ENCODE measurements at regions not wholly inside any gene's neighbourhood (a gene's known extent, or its start where the extent isn't known, plus 50 kb on each side); places are given as distances from the start of the nearest gene placed in this dataset.

GRCh38 chr2:159849160-159849813 lies 51.3 kb upstream of the CD302 start:
- intact Hi-C loops (cut with DNase I, micrococcal nuclease), result no loop called here
- H3K4me1 ChIP-seq (ENCODE audit: insufficient read depth, low read length), result no peaks in the 10 kb centered on the region
- H3K27me3 ChIP-seq (ENCODE audit: control insufficient read depth in 1 of 2, insufficient read depth in 2 of 2, low read length in 2 of 2), result no peaks in the 10 kb centered on the region
- ATAC-seq (ENCODE audit: poor library complexity), result no peak
- no peak overlapping the region for H3K27ac ChIP-seq (ENCODE audit: low read depth in 1 of 2, low read length in 2 of 2)
- TF ChIP-seq CTCF (IDR thresholded peaks at IDR 0.05), result no peak
- H3K27me3 Mint-ChIP-seq, result no peaks in the 10 kb centered on the region
- H3K4me3 ChIP-seq (ENCODE audit: low read length), result no peak overlapping the region
- no peaks in the 10 kb centered on the region for H3K9me3 Mint-ChIP-seq
- peaks cover 72% of the 10 kb centered on the region for H3K36me3 ChIP-seq (ENCODE audit: insufficient read depth, low read length)
- no peak for DNase-seq
- POLR2A ChIA-PET, result no interaction called here
- H3K4me1 Mint-ChIP-seq (ENCODE audit: low read depth), result no peaks in the 10 kb centered on the region
- peaks cover 90% of the 10 kb centered on the region for H3K36me3 Mint-ChIP-seq (ENCODE audit: low read depth)
- H3K4me3 Mint-ChIP-seq, result no peak overlapping the region
- no peaks in the 10 kb centered on the region for H3K9me3 ChIP-seq (ENCODE audit: control insufficient read depth in 1 of 2, insufficient read depth in 1 of 2, low read length in 2 of 2)
- no peak overlapping the region for H3K27ac Mint-ChIP-seq
- CTCF ChIA-PET, result no interaction called here
